ENCODE measurements at regions not wholly inside any gene's neighbourhood (a gene's known extent, or its start where the extent isn't known, plus 50 kb on each side); places are given as distances from the start of the nearest gene placed in this dataset.

- no peak overlapping the region for H3K4me3 ChIP-seq (ENCODE audit: low read depth, low read length)
- no peak for DNase-seq (ENCODE audit: low read depth)
- no peak for TF ChIP-seq CTCF (IDR thresholded peaks at IDR 0.05; ENCODE audit: insufficient read depth, low read depth, low read length)
Measured at GRCh38 chr3:111244760-111245159, 173.1 kb downstream of the NECTIN3 start.

- no peak for TF ChIP-seq CTCF (IDR thresholded peaks at IDR 0.05; ENCODE audit: insufficient read depth, low read depth, low read length)
- no peak overlapping the region for H3K4me3 ChIP-seq (ENCODE audit: low read depth, low read length)
- DNase-seq (ENCODE audit: low read depth) = peak; percentile 30
Measured at GRCh38 chr3:111246967-111247760, 175.5 kb downstream of the NECTIN3 start.

- no peak for TF ChIP-seq CTCF (IDR thresholded peaks at IDR 0.05; ENCODE audit: insufficient read depth, low read depth, low read length)
- no peak overlapping the region for H3K4me3 ChIP-seq (ENCODE audit: low read depth, low read length)
- no peak for DNase-seq (ENCODE audit: low read depth)
Measured at GRCh38 chr3:111248406-111248805, 176.8 kb downstream of the NECTIN3 start.

DNA sequence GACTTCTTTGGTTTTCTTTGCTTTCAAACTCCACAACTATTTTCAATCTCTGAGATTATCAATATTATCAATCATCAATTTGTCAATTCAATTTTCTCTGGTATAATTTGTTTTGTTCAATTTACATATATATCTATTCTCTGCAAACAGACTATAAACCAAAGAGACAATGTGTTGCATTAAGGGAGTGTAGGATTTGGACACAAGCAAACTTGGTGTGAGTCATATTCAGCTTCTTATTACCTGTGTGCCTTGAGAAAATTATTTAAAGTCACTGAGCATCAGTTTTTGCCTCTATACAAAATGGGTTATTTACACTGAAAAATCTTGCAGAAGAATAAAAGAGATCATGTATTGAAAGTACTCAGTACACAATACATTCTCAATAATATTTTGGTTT, 177.8 kb downstream of the NECTIN3 start:
- no peak for TF ChIP-seq CTCF (IDR thresholded peaks at IDR 0.05; ENCODE audit: insufficient read depth, low read depth, low read length)
- no peak overlapping the region for H3K4me3 ChIP-seq (ENCODE audit: low read depth, low read length)
- no peak for DNase-seq (ENCODE audit: low read depth)

- TF ChIP-seq CTCF (IDR thresholded peaks at IDR 0.05; ENCODE audit: insufficient read depth, low read depth, low read length) = peak; percentile 16
- H3K4me3 ChIP-seq (ENCODE audit: low read depth, low read length) = no peak overlapping the region
- peak; percentile 72 for DNase-seq (ENCODE audit: low read depth)
Measured at GRCh38 chr3:111252779-111253178, 181.2 kb downstream of the NECTIN3 start.

DNA sequence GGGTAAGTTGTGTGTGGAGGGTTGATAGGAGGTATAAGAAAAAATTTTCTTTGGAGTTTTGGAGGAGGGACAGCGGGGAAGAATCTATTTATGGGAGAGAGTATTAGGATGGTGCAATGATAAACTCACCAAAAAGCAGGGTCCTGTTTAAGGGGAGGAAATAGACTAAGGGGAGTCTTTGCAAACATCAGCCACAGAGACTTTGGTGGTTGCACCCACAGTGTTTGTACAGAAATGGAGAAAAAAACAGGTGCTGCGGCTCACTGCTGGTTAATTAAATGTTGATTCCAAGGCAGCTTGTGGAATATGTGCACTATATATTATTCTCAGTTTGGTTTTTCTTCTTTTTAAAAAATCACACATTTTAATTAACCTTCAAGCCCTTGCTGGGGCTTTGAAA, 182.1 kb downstream of the NECTIN3 start:
- H3K4me3 ChIP-seq (ENCODE audit: low read depth, low read length) = no peak overlapping the region
- no peak for DNase-seq (ENCODE audit: low read depth)
- TF ChIP-seq CTCF (IDR thresholded peaks at IDR 0.05; ENCODE audit: insufficient read depth, low read depth, low read length) = no peak

- no peak for TF ChIP-seq CTCF (IDR thresholded peaks at IDR 0.05; ENCODE audit: insufficient read depth, low read depth, low read length)
- no peak overlapping the region for H3K4me3 ChIP-seq (ENCODE audit: low read depth, low read length)
- no peak for DNase-seq (ENCODE audit: low read depth)
Measured at GRCh38 chr3:111260878-111261277, 189.3 kb downstream of the NECTIN3 start.
